ENCODE measurements at regions not wholly inside any gene's neighbourhood (a gene's known extent, or its start where the extent isn't known, plus 50 kb on each side); places are given as distances from the start of the nearest gene placed in this dataset.

DNA sequence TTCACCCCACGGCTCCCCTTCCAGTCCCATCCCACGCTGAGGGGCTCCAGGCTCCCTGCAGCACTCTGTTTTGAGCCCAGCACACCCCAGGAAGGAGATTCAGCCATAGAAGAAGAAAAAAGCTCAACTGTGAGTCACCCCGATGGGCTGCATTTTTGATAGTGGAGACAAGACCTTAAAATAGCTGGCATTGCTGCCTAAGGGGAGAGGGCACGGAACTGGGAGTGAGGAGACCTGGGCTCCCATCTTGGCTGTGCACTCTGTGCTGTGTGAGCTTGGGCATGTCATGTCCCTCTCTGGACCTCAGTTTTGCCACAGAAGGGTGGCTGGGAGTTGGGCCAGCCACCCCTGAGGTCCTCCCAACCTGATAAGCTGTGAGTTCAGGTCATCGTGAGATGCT, 57.2 kb upstream of the SMAD6 start:
- TF ChIP-seq, protein P1, sequence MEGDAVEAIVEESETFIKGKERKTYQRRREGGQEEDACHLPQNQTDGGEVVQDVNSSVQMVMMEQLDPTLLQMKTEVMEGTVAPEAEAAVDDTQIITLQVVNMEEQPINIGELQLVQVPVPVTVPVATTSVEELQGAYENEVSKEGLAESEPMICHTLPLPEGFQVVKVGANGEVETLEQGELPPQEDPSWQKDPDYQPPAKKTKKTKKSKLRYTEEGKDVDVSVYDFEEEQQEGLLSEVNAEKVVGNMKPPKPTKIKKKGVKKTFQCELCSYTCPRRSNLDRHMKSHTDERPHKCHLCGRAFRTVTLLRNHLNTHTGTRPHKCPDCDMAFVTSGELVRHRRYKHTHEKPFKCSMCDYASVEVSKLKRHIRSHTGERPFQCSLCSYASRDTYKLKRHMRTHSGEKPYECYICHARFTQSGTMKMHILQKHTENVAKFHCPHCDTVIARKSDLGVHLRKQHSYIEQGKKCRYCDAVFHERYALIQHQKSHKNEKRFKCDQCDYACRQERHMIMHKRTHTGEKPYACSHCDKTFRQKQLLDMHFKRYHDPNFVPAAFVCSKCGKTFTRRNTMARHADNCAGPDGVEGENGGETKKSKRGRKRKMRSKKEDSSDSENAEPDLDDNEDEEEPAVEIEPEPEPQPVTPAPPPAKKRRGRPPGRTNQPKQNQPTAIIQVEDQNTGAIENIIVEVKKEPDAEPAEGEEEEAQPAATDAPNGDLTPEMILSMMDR (conservative IDR thresholded peaks at IDR 0.05; ENCODE audit: low read depth, low read length) = no peak
- TF ChIP-seq EZH2phosphoT487 (IDR thresholded peaks at IDR 0.05; ENCODE audit: borderline replicate concordance, low read length) = no peak
